HEK293 (cell line): ENCODE measurements at regions not wholly inside any gene's neighbourhood (a gene's known extent, or its start where the extent isn't known, plus 50 kb on each side); places are given as distances from the start of the nearest gene placed in this dataset.

Source experiments
- CTCF ChIA-PET: fragments of 350-600 bp; formaldehyde crosslinking; extraction: SDS; loops from one replicate; lab custom pipeline; 2021; ENCODE audit warnings: antibody characterized with exemption; lab: Yijun Ruan, JAX
- POLR2A ChIA-PET: fragments of 300-600 bp; formaldehyde crosslinking; extraction: SDS; loops from one replicate; lab custom pipeline; 2020; ENCODE audit warnings: antibody characterized with exemption, inconsistent platforms; lab: Yijun Ruan, JAX
- H3K27ac ChIP-seq: fragments of 200-500 bp; sonication (Bioruptor generic); 2 replicates; pipeline ENCODE4 v1.5.1; 2014; ENCODE audit warnings: low read depth, low read length, control low read depth, inconsistent platforms; ENCODE audit errors: extremely low read depth
- H3K36me3 ChIP-seq, 2 experiments: fragments of 200-500 bp in 1 of 2; sonication (Bioruptor generic) in 1 of 2; 1 replicate in 1 of 2; 2 replicates in 1 of 2; pipeline ENCODE4 v1.5.1; 2014 to 2017; ENCODE audit warnings: inconsistent platforms in 2 of 2, low read length in 2 of 2; ENCODE audit not compliant: control insufficient read depth in 2 of 2, insufficient read depth in 1 of 2
- H3K4me1 ChIP-seq: fragments of 200-500 bp; sonication (Bioruptor generic); 2 replicates; pipeline ENCODE4 v1.5.1; 2014; ENCODE audit warnings: mild to moderate bottlenecking, low read length, inconsistent platforms; ENCODE audit not compliant: control insufficient read depth, insufficient read depth
- H3K4me3 ChIP-seq: 2 replicates; pipeline ENCODE4 v1.5.1; 2011; ENCODE audit warnings: low read depth, mild to moderate bottlenecking, control low read depth, low read length, moderate library complexity
- H3K9me3 ChIP-seq: fragments of 200-500 bp; sonication (Bioruptor generic); 2 replicates; pipeline ENCODE4 v1.5.1; 2014; ENCODE audit warnings: low read depth, low read length, inconsistent platforms; ENCODE audit not compliant: control insufficient read depth, insufficient read depth
- BCL6B ChIP-seq: fragments of 450-650 bp; formaldehyde crosslinking; IDR thresholded peaks from 2 replicates; pipeline ENCODE4 v1.5.1; 2017; ENCODE audit warnings: missing biosample characterization, missing genetic modification characterization
- KLF7 ChIP-seq: fragments of 450-650 bp; formaldehyde crosslinking; IDR thresholded peaks from 2 replicates; pipeline ENCODE4 v1.5.1; 2016; ENCODE audit warnings: missing biosample characterization, missing genetic modification characterization, borderline replicate concordance
- KLF9 ChIP-seq: fragments of 450-650 bp; formaldehyde crosslinking; IDR thresholded peaks from 2 replicates; pipeline ENCODE4 v1.5.1; 2016; ENCODE audit warnings: missing biosample characterization, missing genetic modification characterization, low read depth
- MEIS1 ChIP-seq: sonication (generic); formaldehyde crosslinking; IDR thresholded peaks from 2 replicates; pipeline ENCODE4 v1.8.1; 2022; ENCODE audit warnings: missing genetic modification reagents, mild to moderate bottlenecking, borderline replicate concordance
- PRDM2 ChIP-seq: fragments of 450-650 bp; formaldehyde crosslinking; IDR thresholded peaks from 2 replicates; pipeline ENCODE4 v1.5.1; 2016; ENCODE audit warnings: missing biosample characterization, missing genetic modification characterization, borderline replicate concordance
- REST ChIP-seq: fragments of 450-650 bp; formaldehyde crosslinking; IDR thresholded peaks from 2 replicates; pipeline ENCODE4 v1.5.1; 2016; ENCODE audit warnings: missing biosample characterization, missing genetic modification characterization
- SP7 ChIP-seq: fragments of 450-650 bp; formaldehyde crosslinking; IDR thresholded peaks from 2 replicates; pipeline ENCODE4 v1.5.1; 2016; ENCODE audit warnings: missing biosample characterization, missing genetic modification characterization
- ZNF26 ChIP-seq: fragments of 450-650 bp; formaldehyde crosslinking; IDR thresholded peaks from 2 replicates; pipeline ENCODE4 v1.5.1; 2016; ENCODE audit warnings: missing biosample characterization, missing genetic modification characterization
- ZNF274 ChIP-seq, 2 experiments: fragments of 200-500 bp in 1 of 2; fragments of 450-650 bp in 1 of 2; sonication (Bioruptor generic) in 1 of 2; formaldehyde crosslinking in 1 of 2; IDR thresholded peaks; 2 replicates each; pipeline versions ENCODE4 v1.5.1 to v1.6.1; 2014 to 2016; ENCODE audit warnings: borderline replicate concordance in 1 of 2, inconsistent platforms in 1 of 2, low read length in 1 of 2, missing biosample characterization in 1 of 2, missing genetic modification characterization in 1 of 2
- ZNF398 ChIP-seq: fragments of 450-650 bp; formaldehyde crosslinking; IDR thresholded peaks from 2 replicates; pipeline ENCODE4 v1.5.1; 2017; ENCODE audit warnings: missing biosample characterization, missing genetic modification characterization
- ZNF449 ChIP-seq: fragments of 450-650 bp; formaldehyde crosslinking; IDR thresholded peaks from 2 replicates; pipeline ENCODE4 v1.5.1; 2017; ENCODE audit warnings: missing biosample characterization, mild to moderate bottlenecking, missing genetic modification characterization, moderate library complexity
- ZNF501 ChIP-seq: fragments of 450-650 bp; formaldehyde crosslinking; IDR thresholded peaks from 2 replicates; pipeline ENCODE4 v1.5.1; 2016; ENCODE audit warnings: missing biosample characterization, missing genetic modification characterization
- ZNF600 ChIP-seq: fragments of 450-650 bp; formaldehyde crosslinking; IDR thresholded peaks from 2 replicates; pipeline ENCODE4 v1.5.1; 2016; ENCODE audit warnings: missing biosample characterization, missing genetic modification characterization
- ZNF664 ChIP-seq: fragments of 450-650 bp; formaldehyde crosslinking; IDR thresholded peaks from 2 replicates; pipeline ENCODE4 v1.5.1; 2016; ENCODE audit warnings: missing biosample characterization, missing genetic modification characterization

- TF ChIP-seq BCL6B (tag by site-specific recombination) = no peak
Measured at GRCh38 chr11:92406472-92406871, 181.9 kb downstream of the FAT3 start (continued).

- no peak for TF ChIP-seq ZNF449 (tag by site-specific recombination)
- TF ChIP-seq ZNF26 (tag by site-specific recombination) = no peak
- no peak for TF ChIP-seq ZNF274 (IDR thresholded peaks at IDR 0.05; ENCODE audit: low read length)
- TF ChIP-seq ZNF274 (tag by site-specific recombination; IDR thresholded peaks at IDR 0.05; ENCODE audit: borderline replicate concordance) = no peak
- Histone ChIP-seq H3K27ac (no peak overlapping the region), H3K9me3 (no peaks in the 10 kb centered on the region), H3K36me3 (no peaks in the 10 kb centered on the region), H3K4me1 (peaks cover 11% of the 10 kb centered on the region), H3K4me3 (no peak overlapping the region)
- CTCF ChIA-PET = no interaction called here
- POLR2A ChIA-PET = no interaction called here
Measured at GRCh38 chr11:92409355-92409754, 184.7 kb downstream of the FAT3 start.

GRCh38 chr11:92409956-92410355, 185.3 kb downstream of the FAT3 start:
- CTCF ChIA-PET = interaction anchor here (0.6 kb wide), 1 partner anchor 9 kb away, joined by 4 read pairs; no protein-coding TSS in a partner anchor
- TF ChIP-seq MEIS1 (CRISPR knock-in tag) = no peak
- no peak for TF ChIP-seq ZNF664 (tag by site-specific recombination)
- TF ChIP-seq ZNF600 (tag by site-specific recombination) = no peak
- no peak for TF ChIP-seq SP7 (tag by site-specific recombination)
- no peak for TF ChIP-seq KLF7 (tag by site-specific recombination)
- TF ChIP-seq KLF9 (tag by site-specific recombination) = no peak
- TF ChIP-seq ZNF501 = no peak
- peak; percentile 48; the same call in 1 of the 2 replicates for TF ChIP-seq ZNF398 (tag by site-specific recombination)
- TF ChIP-seq REST (tag by site-specific recombination) = no peak
- TF ChIP-seq PRDM2 (tag by site-specific recombination) = no peak

More at GRCh38 chr11:92409956-92410355, 185.3 kb downstream of the FAT3 start:
- Histone ChIP-seq H3K4me3 (no peak overlapping the region), H3K27ac (no peak overlapping the region), H3K4me1 (peaks cover 11% of the 10 kb centered on the region), H3K9me3 (no peaks in the 10 kb centered on the region), H3K36me3 (no peaks in the 10 kb centered on the region)
- POLR2A ChIA-PET = no interaction called here
